ENCODE measurements at regions not wholly inside any gene's neighbourhood (a gene's known extent, or its start where the extent isn't known, plus 50 kb on each side); places are given as distances from the start of the nearest gene placed in this dataset.
"Not testable (repeated sequence)": the region's sequence is repeated elsewhere in the genome, so short reads cannot be mapped to it uniquely, and the experiment has no call there.

DNA sequence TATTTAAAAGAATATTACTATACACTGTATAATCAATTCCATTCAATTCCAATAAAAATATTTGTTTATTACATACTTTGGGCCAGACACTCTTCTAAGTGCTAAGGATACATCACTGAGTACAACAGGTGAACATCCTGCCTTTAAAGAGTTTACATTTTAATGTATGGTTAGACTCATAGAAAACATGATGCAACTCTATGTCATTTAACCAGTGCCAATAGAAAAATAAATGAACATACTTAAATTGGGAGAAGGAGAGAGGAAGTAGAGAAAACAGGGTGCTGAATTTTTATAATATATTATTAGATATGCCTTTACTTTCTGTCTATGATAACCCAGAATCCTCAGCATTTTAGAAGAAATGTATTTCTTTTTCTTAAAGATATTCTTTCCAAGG, 119.2 kb downstream of the TSEN15 start:
- no peaks in the 10 kb centered on the region for H3K36me3 ChIP-seq
- no peaks in the 10 kb centered on the region for H3K9me3 ChIP-seq
- H3K4me1 ChIP-seq (replicated peaks), result no peaks in the 10 kb centered on the region
- H3K4me3 ChIP-seq, result no peak overlapping the region
- TF ChIP-seq POLR2AphosphoS5 (IDR thresholded peaks at IDR 0.05) (no peak), POLR2A (IDR thresholded peaks at IDR 0.05) (no peak)
- TF ChIP-seq, protein P1, sequence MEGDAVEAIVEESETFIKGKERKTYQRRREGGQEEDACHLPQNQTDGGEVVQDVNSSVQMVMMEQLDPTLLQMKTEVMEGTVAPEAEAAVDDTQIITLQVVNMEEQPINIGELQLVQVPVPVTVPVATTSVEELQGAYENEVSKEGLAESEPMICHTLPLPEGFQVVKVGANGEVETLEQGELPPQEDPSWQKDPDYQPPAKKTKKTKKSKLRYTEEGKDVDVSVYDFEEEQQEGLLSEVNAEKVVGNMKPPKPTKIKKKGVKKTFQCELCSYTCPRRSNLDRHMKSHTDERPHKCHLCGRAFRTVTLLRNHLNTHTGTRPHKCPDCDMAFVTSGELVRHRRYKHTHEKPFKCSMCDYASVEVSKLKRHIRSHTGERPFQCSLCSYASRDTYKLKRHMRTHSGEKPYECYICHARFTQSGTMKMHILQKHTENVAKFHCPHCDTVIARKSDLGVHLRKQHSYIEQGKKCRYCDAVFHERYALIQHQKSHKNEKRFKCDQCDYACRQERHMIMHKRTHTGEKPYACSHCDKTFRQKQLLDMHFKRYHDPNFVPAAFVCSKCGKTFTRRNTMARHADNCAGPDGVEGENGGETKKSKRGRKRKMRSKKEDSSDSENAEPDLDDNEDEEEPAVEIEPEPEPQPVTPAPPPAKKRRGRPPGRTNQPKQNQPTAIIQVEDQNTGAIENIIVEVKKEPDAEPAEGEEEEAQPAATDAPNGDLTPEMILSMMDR (IDR thresholded peaks at IDR 0.05), result no peak
- H3K27ac ChIP-seq, result no peak overlapping the region
- DNase-seq (ENCODE audit: low spot score), result no peak
- intact Hi-C loops (cut with DNase I), result no loop called here
- H3K27me3 ChIP-seq (replicated peaks; ENCODE audit: insufficient read depth), result no peaks in the 10 kb centered on the region

GRCh38 chr1:184176058-184176457, 124.5 kb downstream of the TSEN15 start:
- intact Hi-C loops (cut with DNase I), result no loop called here
- TF ChIP-seq POLR2AphosphoS5 (IDR thresholded peaks at IDR 0.05) (no peak), POLR2A (IDR thresholded peaks at IDR 0.05) (no peak)
- TF ChIP-seq, protein P1 (IDR thresholded peaks at IDR 0.05), result no peak
- Histone ChIP-seq H3K27ac (no peak overlapping the region), H3K36me3 (no peaks in the 10 kb centered on the region), H3K4me1 (replicated peaks) (no peaks in the 10 kb centered on the region), H3K9me3 (no peaks in the 10 kb centered on the region), H3K27me3 (replicated peaks; ENCODE audit: insufficient read depth) (no peaks in the 10 kb centered on the region), H3K4me3 (no peak overlapping the region)
- WGBS, result 81% methylated on average over 2 of the region's 2 CpGs
- DNase-seq (ENCODE audit: low spot score), result no peak

DNA sequence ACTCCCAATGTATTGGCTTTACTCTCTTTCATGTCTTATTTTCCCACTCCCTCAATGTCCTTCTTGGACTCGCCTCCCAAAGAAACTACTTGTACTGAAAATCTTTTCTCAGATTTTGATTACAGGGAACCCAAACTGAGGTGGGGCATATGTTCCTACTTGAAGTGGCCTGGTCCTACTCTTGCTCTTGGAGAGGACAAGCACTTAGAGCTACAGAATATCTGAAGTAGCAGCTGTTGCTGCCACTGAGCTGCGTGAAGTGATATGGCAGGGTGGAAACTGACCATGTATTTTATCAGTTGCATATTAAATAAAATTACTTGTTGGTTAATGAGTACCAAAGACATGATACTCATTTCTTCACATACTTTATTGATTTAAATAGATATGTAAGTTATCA, 129.5 kb downstream of the TSEN15 start:
- Histone ChIP-seq H3K27ac (no peak overlapping the region), H3K36me3 (no peaks in the 10 kb centered on the region), H3K4me3 (no peak overlapping the region), H3K9me3 (no peaks in the 10 kb centered on the region), H3K27me3 (replicated peaks; ENCODE audit: insufficient read depth) (no peaks in the 10 kb centered on the region), H3K4me1 (replicated peaks) (no peaks in the 10 kb centered on the region)
- TF ChIP-seq POLR2AphosphoS5 (IDR thresholded peaks at IDR 0.05) (no peak), POLR2A (IDR thresholded peaks at IDR 0.05) (no peak)
- TF ChIP-seq, protein P1 (IDR thresholded peaks at IDR 0.05), result no peak
- DNase-seq (ENCODE audit: low spot score), result no peak
- intact Hi-C loops (cut with DNase I), result no loop called here
- WGBS, result 100% methylated on average over 2 of the region's 2 CpGs

GRCh38 chr1:184183919-184184318, 132.4 kb downstream of the TSEN15 start:
- no peak overlapping the region for H3K4me3 ChIP-seq
- intact Hi-C loops (cut with DNase I), result no loop called here
- no peaks in the 10 kb centered on the region for H3K4me1 ChIP-seq (replicated peaks)
- H3K36me3 ChIP-seq, result no peaks in the 10 kb centered on the region
- no peak for DNase-seq (ENCODE audit: low spot score)
- H3K27me3 ChIP-seq (replicated peaks; ENCODE audit: insufficient read depth), result no peaks in the 10 kb centered on the region
- TF ChIP-seq POLR2A (IDR thresholded peaks at IDR 0.05), result no peak
- TF ChIP-seq, protein P1 (IDR thresholded peaks at IDR 0.05), result no peak
- TF ChIP-seq POLR2AphosphoS5 (IDR thresholded peaks at IDR 0.05), result no peak
- 95% methylated on average over 3 of the region's 3 CpGs for WGBS
- no peaks in the 10 kb centered on the region for H3K9me3 ChIP-seq
- H3K27ac ChIP-seq, result no peak overlapping the region

GRCh38 chr1:184184614-184185013, 133.1 kb downstream of the TSEN15 start:
- H3K4me1 ChIP-seq (replicated peaks); H3K36me3 ChIP-seq; H3K9me3 ChIP-seq; DNase-seq (ENCODE audit: low spot score); H3K4me3 ChIP-seq; H3K27me3 ChIP-seq (replicated peaks; ENCODE audit: insufficient read depth); intact Hi-C loops (cut with DNase I); H3K27ac ChIP-seq: not testable (repeated sequence)
- 93% methylated on average over 3 of the region's 3 CpGs for WGBS

Measured in prostate gland (tissue), 2 donors.